ENCODE measurements at regions not wholly inside any gene's neighbourhood (a gene's known extent, or its start where the extent isn't known, plus 50 kb on each side); places are given as distances from the start of the nearest gene placed in this dataset.

GRCh38 chr13:111486801-111487200 is 166.4 kb downstream of the TEX29 start:
- intact Hi-C loops (cut with DNase I), result no loop called here

GRCh38 chr13:111488486-111489132 is 168.2 kb downstream of the TEX29 start:
- TF ChIP-seq CTCF (IDR thresholded peaks at IDR 0.05), result no peak
- DNase-seq, result no peak
- H3K9me3 ChIP-seq, result peaks cover 17% of the 10 kb centered on the region
- peaks cover 5% of the 10 kb centered on the region for H3K27me3 ChIP-seq (ENCODE audit: low read depth)
- H3K36me3 ChIP-seq, result no peaks in the 10 kb centered on the region
- H3K4me3 ChIP-seq, result no peak overlapping the region
- ATAC-seq, result no peak
- no peak overlapping the region for H3K27ac ChIP-seq
- no peaks in the 10 kb centered on the region for H3K4me1 ChIP-seq
- intact Hi-C loops (cut with DNase I), result no loop called here

More at GRCh38 chr13:111486801-111487200, 166.4 kb downstream of the TEX29 start:
- Histone ChIP-seq H3K27ac (no peak overlapping the region), H3K36me3 (no peaks in the 10 kb centered on the region), H3K27me3 (ENCODE audit: low read depth) (peaks cover 13% of the 10 kb centered on the region), H3K9me3 (peaks cover 17% of the 10 kb centered on the region), H3K4me1 (no peaks in the 10 kb centered on the region), H3K4me3 (no peak overlapping the region)
- ATAC-seq (no peak), DNase-seq (no peak)
- TF ChIP-seq CTCF (IDR thresholded peaks at IDR 0.05), result no peak

- TF ChIP-seq CTCF (IDR thresholded peaks at IDR 0.05), result no peak
- Histone ChIP-seq H3K36me3 (no peaks in the 10 kb centered on the region), H3K9me3 (peaks cover 17% of the 10 kb centered on the region), H3K27ac (no peak overlapping the region), H3K4me3 (no peak overlapping the region), H3K4me1 (no peaks in the 10 kb centered on the region), H3K27me3 (ENCODE audit: low read depth) (peaks cover 5% of the 10 kb centered on the region)
- intact Hi-C loops (cut with DNase I), result no loop called here
- ATAC-seq (no peak), DNase-seq (no peak)
Observed at GRCh38 chr13:111489301-111489700, 168.9 kb downstream of the TEX29 start.

- Histone ChIP-seq H3K9me3 (peaks cover 17% of the 10 kb centered on the region), H3K27ac (no peak overlapping the region), H3K4me3 (no peak overlapping the region), H3K36me3 (no peaks in the 10 kb centered on the region), H3K27me3 (ENCODE audit: low read depth) (peaks cover 5% of the 10 kb centered on the region), H3K4me1 (no peaks in the 10 kb centered on the region)
- ATAC-seq (no peak), DNase-seq (no peak)
- intact Hi-C loops (cut with DNase I), result no loop called here
- no peak for TF ChIP-seq CTCF (IDR thresholded peaks at IDR 0.05)
Observed at GRCh38 chr13:111490611-111491010, 170.2 kb downstream of the TEX29 start.

GRCh38 chr13:111491021-111491420 is 170.6 kb downstream of the TEX29 start:
- Histone ChIP-seq H3K27me3 (ENCODE audit: low read depth) (peaks cover 5% of the 10 kb centered on the region), H3K27ac (no peak overlapping the region), H3K4me1 (no peaks in the 10 kb centered on the region), H3K36me3 (no peaks in the 10 kb centered on the region), H3K4me3 (no peak overlapping the region), H3K9me3 (peaks cover 17% of the 10 kb centered on the region)
- no peak for TF ChIP-seq CTCF (IDR thresholded peaks at IDR 0.05)
- no peak for ATAC-seq
- no peak for DNase-seq
- intact Hi-C loops (cut with DNase I), result no loop called here
